Stimulated activated CD4-positive, alpha-beta T cell treated with anti-CD3 and anti-CD28 coated beads, TNF-alpha, amount 100 ng/mL, for 24 hours (primary cell): ENCODE measurements at regions not wholly inside any gene's neighbourhood (a gene's known extent, or its start where the extent isn't known, plus 50 kb on each side); places are given as distances from the start of the nearest gene placed in this dataset.

Source experiments
- DNase-seq, 3 experiments: peaks; one replicate each; pipeline ENCODE4 v3.0.0-alpha.2; 2020; ENCODE audit warnings: low read depth in 3 of 3

DNA sequence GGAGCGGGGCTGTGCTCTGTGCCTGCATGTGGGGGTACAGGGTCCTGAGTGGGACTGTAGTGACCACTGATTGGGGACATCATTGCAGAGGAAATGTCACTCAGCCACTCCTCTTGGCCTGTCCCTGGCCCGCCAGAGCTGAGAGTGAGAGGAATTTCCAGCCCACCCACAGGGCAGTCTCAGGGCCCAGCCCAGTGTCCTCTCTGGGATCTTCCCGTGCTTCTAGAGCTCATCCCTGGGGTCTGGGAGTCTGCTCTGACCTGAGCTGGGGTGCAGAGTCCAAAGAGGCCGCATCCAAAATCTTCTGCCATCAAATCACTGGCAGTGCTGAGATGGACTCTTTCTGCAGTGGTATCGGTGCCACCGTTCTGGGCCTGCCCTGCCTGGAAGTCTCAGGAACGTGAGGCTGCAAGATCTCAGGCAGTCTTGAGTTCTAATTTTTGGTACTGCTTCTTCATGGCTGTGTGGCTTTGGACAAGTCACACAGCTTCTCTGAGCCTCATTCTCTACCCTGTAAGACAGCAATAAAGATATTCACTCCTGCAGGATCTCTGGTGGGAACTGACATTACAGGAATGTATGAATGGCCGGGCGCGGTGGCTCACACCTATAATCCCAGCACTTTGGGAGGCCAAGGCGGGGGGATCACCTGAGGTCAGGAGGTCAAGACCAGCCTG is 100.8 kb upstream of the TARDBP start:
- no peak for DNase-seq

DNA sequence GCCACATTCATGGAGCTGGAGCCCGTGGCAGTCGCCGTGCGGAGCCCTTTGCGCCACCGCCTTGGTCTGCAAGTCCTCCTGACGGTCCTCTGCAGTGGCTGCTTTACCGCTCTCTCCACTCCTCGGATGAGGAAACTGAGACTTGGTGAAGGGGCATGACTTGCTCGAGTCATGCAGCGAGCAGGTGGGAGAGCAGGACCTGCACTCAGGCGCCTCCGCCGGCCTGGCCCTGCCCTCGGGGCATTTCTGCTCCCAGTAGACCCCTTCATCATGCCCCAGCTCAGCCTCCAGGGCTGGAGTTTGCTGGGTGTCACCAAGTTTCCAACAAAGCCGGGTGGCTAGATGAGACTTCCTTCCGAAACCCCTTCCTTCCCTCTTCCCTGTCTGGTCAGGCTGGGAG is 100.0 kb upstream of the TARDBP start:
- DNase-seq = no peak

DNA sequence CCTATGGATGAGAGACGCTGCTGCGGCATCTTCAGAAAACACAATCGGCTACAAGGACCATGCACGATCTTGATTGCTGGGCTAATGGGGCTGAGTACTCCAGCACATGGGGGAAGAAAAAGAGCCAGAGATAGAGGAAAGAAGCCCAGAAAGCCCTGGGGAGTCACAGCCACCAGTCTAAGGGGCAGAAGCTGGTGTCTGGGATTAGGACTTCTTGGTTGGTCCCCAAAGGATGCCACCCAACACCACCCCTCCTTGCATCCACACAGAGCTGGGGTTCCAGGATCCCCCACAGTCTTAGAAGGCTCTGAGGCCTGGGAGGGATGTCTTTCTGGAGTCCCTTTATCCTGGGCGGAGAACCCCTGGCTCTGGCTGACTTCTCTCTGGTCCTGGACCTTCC is 98.4 kb upstream of the TARDBP start:
- no peak for DNase-seq

DNA sequence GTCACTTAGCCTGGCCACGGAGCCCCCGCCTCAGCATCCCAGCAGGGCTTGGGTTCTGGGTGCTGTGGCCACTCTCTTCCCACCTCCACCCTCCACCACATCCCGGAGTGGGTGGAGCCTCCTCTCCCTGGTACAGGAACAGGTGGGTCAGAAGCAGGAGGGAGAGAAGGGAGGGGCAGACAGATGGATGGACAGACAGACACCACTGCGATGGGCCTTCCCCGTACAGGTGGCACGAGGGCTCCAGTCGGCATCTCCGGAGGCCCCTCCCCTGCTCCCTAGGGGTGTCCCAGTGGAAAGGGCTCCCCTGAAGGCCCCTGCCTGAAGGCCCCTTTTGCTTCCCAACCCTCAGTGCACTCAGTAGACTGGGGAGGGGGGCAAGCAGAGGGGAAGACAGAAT is 96.9 kb upstream of the TARDBP start:
- no peak for DNase-seq

DNA sequence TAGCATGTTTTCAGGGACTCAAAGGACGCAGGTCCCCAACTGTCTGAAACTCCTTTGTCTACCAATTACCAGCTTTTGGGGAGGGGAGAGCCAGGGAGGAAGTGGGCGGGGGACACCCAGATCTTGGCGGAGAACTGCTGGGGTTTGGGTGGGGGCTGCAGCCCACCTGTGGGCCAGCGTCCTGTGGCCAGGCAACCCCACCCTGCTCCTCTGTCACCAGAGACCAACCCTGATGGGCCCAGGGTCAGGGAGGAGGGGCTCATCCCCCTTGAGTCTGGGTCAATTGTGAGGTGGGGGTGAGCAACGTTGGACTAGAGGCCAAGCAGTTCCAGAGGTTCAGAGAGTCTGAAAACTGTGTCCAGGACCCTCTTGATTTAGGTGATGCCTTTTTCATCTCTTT is 96.1 kb upstream of the TARDBP start:
- DNase-seq = no peak

DNA sequence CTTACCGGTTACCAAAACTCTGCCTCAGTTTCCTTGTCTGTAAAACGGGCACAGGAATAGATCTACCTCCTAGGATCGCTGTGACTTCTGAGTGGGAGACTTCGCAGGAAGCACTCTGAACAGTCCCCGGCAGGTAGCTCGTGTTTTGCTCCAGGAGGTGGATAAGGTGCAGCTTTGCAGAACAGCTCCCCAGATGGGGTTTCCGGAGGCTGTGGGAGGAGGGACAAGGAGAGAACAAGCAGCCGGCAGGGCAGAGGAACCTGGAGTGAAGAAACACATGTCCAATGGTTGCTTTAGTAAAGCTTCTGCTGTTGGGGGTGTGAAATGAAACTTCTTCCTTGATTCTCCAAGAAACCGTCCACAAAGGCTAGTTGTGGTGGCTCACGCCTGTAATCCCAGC is 95.5 kb upstream of the TARDBP start:
- no peak for DNase-seq

DNA sequence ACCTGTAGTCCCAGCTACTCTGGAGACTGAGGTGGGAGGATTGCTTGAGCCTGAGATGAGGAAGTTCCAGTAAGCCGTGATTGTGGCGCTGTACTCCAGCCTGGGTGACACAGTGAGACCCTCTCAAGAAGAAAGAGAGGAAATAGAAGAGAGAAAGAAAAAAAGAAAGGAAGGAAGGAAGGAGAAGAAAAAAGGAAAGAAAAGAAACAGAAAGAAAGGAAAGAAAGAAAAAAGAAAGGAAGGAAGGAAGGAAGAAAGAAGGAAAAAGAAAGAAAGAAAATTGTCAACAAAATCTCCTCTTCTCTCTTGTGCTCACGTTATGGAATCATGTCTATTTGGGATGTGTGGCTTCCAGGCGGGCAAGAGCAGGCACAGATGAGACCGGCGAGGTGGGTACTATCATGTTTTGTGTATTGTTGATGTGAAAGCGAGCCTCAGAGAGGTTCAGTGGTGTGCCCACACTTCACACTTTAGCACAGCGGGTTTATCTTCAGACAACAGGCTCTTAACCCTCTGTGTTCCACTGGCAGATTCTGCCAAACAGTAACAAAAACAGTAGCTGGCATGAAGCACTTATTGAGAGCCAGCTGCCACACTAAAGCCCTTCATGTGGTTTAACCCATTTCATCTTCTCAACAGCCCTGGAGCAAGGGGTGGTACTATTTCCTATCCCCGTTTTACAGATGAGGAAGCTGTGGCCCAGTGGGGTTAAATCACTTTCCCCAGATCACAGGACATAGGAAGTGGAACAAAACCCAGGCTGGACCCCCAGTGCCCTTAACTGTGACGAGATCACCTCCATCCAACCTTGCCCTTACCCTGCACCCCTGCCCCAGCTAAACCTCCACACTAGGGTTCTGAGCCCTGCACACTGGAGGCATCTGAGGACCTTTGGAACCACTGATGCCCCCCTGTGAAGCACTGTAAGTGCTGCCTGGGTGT is 94.7 kb upstream of the TARDBP start:
- DNase-seq = no peak

DNA sequence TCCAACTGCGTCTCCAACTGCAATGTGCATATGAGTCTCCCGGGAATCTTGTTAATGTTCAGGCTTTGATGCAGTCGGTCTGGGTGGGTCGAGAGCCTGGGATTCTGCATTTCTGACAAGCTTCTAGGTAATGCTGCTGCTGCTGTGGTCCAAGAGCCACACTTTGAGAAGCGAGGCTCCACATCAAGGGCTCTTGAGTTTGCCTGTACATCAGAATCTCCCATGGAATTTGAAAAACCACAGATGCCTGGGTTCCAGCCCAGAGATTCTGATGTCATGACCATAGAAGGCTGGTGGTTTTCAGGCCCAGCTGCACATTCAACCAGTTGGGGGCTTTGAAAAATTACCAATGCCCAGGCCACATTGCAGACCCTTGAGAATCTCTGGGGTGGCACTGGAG is 93.9 kb upstream of the TARDBP start:
- DNase-seq = no peak

DNA sequence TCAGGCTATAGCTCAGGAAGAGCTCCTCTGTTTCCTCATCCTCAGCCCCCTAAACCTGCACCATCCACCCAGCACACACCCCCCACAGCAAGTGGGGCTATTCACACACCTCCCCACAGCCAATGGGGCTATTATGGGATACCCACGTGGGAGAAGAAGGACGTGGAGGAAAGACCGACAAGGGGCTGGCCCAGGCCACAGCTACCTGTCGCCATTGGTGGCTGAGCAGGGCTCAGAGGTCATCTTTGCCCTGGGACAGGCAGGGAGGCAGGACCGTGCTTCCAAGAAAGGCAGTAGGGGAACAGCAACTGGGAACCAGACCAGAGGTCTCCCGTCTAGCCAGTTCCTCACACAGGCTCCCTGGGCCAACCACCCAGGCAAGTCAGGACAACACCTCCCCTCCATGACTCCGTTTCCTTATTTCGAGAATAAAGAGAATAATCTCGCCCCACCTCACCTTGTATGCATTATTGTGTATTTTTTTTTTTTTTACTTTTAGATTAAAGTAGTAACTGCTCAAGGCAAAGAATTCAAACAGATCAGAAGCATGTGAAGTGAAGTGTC is 92.3 kb upstream of the TARDBP start:
- DNase-seq = no peak

DNA sequence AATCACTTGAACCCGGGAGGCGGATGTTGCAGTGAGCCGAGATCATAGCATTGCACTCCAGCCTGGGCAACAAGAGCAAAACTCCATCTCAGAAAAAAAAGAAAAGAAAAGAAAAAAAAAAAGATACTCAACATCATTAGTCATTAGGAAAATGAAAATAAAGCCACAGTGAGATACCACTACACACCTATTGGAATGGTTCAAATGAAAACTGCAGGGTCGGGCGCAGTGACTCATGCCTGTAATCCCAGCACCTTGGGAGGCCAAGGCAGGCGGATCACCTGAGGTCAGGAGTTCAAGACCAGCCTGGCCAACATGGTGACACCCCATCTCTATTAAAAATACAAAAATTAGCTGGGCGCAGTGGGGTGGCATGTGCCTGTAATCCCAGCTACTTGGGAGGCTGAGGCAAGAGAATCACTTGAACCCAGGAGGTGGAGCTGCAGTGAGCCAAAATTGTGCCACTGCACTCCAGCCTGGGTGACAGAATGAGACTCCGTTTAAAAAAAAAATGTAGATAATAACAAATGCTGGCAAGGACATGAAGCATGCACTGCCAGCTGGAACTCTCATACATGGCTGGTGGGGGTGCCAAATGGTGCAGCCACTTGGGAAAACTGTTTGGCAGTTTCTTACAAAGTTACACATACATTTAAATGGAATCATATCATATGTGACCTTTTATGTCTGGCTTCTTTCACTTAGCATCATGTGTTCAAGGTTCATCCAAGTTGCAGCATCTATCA is 90.0 kb upstream of the TARDBP start:
- peak in 1 of 3 experiments; percentile 61 for DNase-seq

DNA sequence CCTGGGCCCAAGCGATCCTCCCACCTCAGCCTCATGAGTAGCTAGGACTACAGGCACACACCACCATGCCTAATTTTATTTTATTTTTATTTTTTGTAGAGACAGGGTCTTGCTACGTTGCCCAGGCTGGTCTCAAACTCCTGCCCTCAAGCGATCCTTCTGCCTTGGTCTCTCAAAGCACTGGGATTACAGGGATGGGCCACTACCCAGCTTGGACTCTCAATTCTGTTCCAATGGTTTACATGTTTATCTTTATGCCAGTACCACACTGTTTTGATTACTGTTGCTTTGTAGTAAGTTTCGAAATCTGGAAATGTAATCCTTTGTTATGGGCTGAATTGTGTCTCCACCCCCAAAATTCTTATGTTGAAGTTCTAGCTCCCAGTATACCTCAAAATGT is 88.4 kb upstream of the TARDBP start:
- no peak for DNase-seq

DNA sequence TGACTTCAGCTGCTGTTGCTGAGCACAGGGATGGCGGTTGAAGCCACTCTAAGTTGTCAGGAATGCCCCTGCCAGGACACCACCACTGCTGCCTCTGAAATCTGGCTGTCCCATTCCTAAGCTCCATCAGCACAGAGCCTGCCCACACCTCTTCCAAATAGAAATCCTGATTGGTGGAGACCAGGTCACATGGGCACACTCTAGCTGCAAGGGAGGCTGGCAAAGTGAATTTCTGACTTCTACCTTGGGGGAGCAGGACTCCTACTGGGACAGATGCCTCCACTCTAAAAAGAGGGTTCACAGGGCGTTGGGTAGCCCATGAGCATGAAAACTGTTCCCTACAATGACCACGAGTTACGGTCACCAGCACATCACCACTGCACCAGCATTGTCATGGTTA is 83.8 kb upstream of the TARDBP start:
- no peak for DNase-seq

DNA sequence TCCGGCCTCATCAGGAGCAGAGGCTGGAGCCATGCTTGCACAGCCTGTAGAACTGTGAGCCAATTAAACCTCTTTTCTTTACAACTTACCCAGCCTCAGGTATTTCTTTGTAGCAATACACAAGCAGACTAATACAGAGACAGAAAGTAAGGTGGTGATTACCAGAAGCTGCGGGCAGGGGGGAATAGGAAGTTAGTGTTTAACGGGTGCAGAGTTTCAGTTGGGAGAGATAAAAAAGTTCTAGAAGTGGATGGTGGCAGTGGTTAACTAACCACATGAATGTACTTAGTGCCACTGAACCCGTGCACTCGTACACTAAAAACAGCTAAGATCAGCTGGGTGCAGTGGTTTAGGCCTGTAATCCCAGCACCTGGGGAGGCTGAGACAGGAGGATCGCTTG is 80.4 kb upstream of the TARDBP start:
- DNase-seq = peak in 1 of 3 experiments; percentile 28

DNA sequence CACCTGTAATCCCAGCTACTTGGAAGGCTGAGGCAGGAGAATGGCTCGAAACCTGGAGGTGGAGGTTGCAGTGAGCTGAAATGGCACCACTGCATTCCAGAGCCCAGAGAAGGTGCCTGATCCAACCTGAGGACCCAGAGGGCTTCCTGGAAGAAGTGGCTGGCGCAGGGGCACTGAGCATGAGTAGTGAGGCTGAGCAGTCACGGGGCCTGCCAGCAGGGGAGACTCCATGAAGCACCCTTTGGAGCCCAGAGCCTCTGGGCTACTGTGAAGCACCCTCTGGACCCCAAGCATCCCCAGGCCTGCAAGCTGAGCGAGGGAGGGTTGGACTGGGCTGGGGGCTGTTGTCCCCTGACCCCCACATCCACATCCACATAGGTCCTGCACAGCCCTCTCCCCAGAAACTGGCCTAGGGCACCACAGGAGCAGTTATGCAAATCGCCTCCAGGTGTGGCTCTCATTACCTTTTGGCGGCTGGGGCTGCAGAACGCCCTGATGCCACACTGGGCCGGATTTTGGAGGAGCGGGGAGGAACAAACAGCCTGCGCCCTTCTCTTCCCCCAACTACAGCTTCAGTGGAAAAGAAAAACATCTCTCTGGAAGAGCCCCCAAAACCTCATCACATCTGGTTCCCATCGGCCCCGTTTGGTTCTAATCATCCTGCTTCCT is 78.2 kb upstream of the TARDBP start:
- no peak for DNase-seq

DNA sequence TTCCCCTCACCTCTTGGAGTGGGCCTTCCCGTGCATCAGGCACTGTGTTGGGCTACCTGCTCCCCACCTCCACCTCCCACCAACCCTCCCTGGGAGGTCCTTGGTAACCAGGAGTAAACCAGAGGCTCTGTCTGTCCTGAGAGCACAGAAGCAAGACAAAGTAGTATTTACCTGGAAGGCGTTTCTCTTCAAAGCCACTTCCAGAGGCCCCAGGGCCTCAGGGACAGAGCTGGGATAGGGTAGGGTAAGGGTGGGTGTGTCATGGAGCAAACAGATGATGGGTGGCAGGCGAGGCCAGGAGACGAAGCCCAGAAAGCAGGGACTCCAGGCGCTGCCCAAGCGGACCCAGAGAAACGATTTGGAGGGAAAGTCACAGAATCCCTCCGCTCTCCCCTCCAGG is 77.2 kb upstream of the TARDBP start:
- DNase-seq = no peak

DNA sequence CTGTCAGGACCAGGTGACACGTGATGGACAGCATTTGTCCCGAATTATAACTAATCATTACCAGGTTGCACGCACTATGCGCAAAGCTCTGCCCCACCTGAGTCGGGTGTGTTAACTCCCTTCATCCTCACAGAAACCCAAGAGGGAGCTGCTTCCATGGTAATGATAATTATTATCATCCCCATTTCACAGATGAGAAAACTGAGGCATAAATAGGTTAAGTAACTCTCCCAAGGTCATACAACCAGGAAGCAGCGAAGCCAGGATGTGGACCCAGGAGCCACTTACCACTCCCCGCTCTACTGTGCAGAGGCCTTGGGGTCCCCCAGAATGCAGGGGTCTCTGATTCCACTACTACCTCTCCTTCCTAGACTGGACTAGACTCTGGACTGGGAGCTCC is 76.7 kb upstream of the TARDBP start:
- DNase-seq = no peak

DNA sequence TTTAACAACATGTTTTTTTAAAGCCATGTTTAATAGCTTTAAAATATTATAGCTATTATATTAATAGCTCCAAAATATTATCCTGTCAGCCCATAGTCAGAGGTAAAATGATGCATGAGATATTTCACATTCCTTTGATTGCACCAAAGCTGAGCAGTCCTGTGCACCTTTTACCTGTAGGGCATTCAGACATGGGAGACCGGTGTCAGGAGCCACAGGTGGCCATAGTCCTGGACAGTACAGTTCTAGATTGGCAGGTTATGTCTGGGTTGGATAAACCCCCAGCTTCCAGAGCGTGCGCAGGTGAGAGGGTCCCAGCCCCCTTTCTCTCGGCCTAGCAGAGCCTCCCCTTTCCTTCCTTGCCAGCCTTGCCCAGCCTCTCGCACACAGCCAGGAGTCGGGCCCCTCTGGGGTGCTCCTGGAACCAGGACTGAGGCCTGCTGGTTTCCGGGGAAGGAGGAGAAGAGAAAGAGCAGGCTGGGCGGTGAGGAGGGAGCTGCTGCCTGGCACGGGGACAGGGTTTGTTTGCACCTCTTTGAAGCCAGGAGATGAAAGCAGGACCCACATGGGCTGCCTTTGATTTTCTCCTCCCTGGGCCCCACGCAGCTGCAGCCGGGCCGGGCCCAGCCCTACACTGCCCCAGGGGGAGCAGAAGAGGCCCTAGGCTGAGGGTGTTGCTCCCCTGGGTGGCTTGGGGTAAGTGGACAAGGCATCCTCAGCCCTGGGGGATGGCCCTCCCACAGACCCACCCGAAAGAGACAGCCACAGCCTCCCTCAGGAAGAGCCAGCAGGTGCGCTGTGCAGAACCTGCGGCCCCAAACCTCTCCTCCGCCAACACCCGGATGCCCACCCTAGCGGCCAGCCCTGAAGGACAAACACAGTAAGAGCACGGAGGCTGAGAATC is 75.2 kb upstream of the TARDBP start:
- DNase-seq = no peak

DNA sequence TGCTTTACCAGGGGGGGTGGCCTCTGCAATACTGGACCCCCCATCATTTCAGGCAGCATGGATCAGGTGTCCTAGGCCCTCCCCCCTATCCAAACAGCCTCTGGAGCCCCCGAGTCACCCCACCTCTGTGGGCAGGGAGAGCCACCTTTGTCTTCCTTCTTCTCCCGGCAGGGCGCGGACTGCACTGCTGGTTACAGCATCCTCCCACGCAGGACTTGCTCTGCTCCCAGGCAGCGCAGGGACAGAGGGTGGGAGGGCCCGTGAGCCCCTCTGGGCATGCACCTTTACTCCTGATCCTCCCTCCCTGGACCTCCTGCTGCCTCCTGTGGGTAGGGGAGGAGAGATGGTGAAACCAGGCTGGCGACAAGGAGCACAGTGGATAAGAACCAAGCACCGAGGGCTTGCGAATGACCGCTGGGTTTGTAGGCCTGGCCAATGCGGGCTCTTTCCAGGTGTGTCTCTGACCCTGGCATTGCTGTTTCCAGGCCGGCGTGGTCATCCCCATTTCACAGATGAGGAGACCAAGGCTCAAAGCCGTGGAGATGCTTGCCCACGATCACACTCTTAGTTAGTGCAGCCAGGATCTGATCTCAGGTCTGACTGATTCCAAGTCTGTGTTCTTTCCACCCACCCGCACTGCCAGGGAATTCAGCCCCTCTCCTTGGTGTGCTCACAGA is 73.6 kb upstream of the TARDBP start:
- DNase-seq = no peak

DNA sequence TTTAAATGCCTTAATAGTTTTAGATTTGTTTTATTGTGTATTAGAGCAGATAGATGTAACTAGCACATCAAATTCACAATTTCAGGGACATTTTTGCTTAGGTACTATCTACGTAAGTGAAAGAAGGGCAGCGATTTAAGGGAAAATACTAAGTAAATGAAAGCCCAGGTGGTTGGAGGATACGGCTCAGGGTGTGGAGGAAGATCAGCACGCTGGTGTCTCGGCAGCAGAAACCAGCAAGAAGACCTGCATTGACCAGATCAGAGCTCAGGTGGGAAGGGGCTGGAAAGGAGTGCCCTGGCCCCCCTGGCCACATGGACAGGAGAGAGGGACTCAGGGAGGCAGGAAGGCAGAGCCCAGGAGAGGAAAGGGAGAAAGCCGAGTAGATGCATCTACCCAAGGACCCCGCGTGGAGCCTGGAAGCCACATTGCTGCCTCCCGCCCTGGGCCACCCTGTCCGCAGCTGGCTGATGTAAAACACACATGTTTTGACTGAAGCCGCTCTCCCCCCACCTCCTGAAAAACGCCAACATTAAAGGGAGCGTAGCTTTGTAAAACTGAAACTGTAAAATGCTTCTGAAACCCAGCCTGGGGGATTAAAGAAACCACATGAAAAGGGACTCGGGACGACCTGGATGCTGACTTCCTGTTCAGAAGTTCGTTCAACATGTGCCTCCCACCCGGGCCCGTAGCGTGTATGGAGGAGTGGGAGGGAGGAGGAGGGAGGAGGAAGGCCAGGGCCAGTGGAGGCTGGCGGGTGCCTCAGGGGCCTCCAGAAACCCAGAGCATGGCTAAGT is 72.6 kb upstream of the TARDBP start:
- DNase-seq = peak in 2 of 3 experiments; percentile 31 to 73
